Neural cell (in vitro differentiated cells): ENCODE measurements at regions not wholly inside any gene's neighbourhood (a gene's known extent, or its start where the extent isn't known, plus 50 kb on each side); places are given as distances from the start of the nearest gene placed in this dataset.

Source experiments
- H2AFZ ChIP-seq: fragments of 200-600, 300-800 bp; sonication (generic), shearing (Covaris generic); 2 replicates; pipeline ENCODE4 v1.6.0; 2014; ENCODE audit warnings: low read depth, mild to moderate bottlenecking, antibody characterized with exemption, low read length, moderate library complexity
- H3F3A ChIP-seq: fragments of 200-600 bp; shearing (Covaris generic); 2 replicates; pipeline ENCODE4 v1.6.1; 2016; ENCODE audit warnings: mild to moderate bottlenecking, moderate library complexity, mixed read lengths, antibody characterized with exemption, low read length; ENCODE audit not compliant: insufficient read depth, poor library complexity, severe bottlenecking
- H3K27ac ChIP-seq: fragments of 200-600, 300-800 bp; sonication (generic), shearing (Covaris generic); 2 replicates; pipeline ENCODE4 v1.5.1; 2014; ENCODE audit warnings: mild to moderate bottlenecking, low read length, moderate library complexity
- H3K27me3 ChIP-seq: fragments of 300-800, 200-600 bp; sonication (generic), shearing (Covaris generic); 2 replicates; pipeline ENCODE4 v1.6.0; 2014; ENCODE audit warnings: mild to moderate bottlenecking, low read depth, low read length, moderate library complexity; ENCODE audit not compliant: insufficient read depth
- H3K36me3 ChIP-seq: fragments of 300-800, 200-600 bp; sonication (generic), shearing (Covaris generic); 2 replicates; pipeline ENCODE4 v1.5.1; 2014; ENCODE audit warnings: mild to moderate bottlenecking, antibody characterized with exemption, low read length, moderate library complexity; ENCODE audit not compliant: insufficient read depth
- H3K4me2 ChIP-seq: fragments of 300-800, 200-600 bp; sonication (generic), shearing (Covaris generic); 2 replicates; pipeline ENCODE4 v1.6.0; 2014; ENCODE audit warnings: mild to moderate bottlenecking, low read length
- H3K4me3 ChIP-seq: fragments of 300-800, 200-600 bp; sonication (generic), shearing (Covaris generic); 2 replicates; pipeline ENCODE4 v1.5.1; 2014; ENCODE audit warnings: mild to moderate bottlenecking, low read length, moderate library complexity
- H3K79me2 ChIP-seq: fragments of 200-600 bp; shearing (Covaris generic); replicated peaks from 2 replicates; pipeline ENCODE4 v1.6.0; 2014; ENCODE audit warnings: mild to moderate bottlenecking, low read length, moderate library complexity; ENCODE audit not compliant: insufficient read depth
- H3K9ac ChIP-seq: fragments of 300-800, 200-600 bp; sonication (generic), shearing (Covaris generic); 2 replicates; pipeline ENCODE4 v1.6.1; 2016; ENCODE audit warnings: mild to moderate bottlenecking, low read length, mixed read lengths
- H3K9me2 ChIP-seq: fragments of 200-600 bp; shearing (Covaris generic); 2 replicates; pipeline ENCODE4 v1.6.1; 2016; ENCODE audit warnings: mild to moderate bottlenecking, low read length, mixed read lengths; ENCODE audit not compliant: insufficient read depth
- H3K9me3 ChIP-seq: fragments of 200-600, 300-800 bp; sonication (generic), shearing (Covaris generic); 2 replicates; pipeline ENCODE4 v1.6.1; 2016; ENCODE audit warnings: mild to moderate bottlenecking, mixed run types, low read length, moderate library complexity, mixed read lengths
- H4K20me1 ChIP-seq: fragments of 200-600 bp; shearing (Covaris generic); 2 replicates; pipeline ENCODE4 v1.6.1; 2016; ENCODE audit warnings: mild to moderate bottlenecking, mixed run types; ENCODE audit not compliant: insufficient read depth
- CTCF ChIP-seq: fragments of 450-650 bp; IDR thresholded peaks from 2 replicates; pipeline ENCODE4 v1.5.1; 2014; ENCODE audit warnings: antibody characterized with exemption, mild to moderate bottlenecking, moderate library complexity; ENCODE audit not compliant: poor library complexity, severe bottlenecking
- EP300 ChIP-seq: fragments of 450-650 bp; conservative IDR thresholded peaks from 2 replicates; pipeline ENCODE4 v1.6.1; 2014; ENCODE audit warnings: antibody characterized with exemption, mild to moderate bottlenecking, moderate library complexity; ENCODE audit not compliant: poor library complexity, severe bottlenecking
- EZH2 ChIP-seq: fragments of 200-600, 300-800 bp; shearing (Covaris generic), sonication (generic); IDR thresholded peaks from 2 replicates; pipeline ENCODE4 v1.6.1; 2014; ENCODE audit warnings: antibody characterized with exemption, low read length, borderline replicate concordance, mild to moderate bottlenecking; ENCODE audit not compliant: insufficient read depth, poor library complexity, severe bottlenecking
- MXI1 ChIP-seq: fragments of 450-650 bp; conservative IDR thresholded peaks from 2 replicates; pipeline ENCODE4 v1.6.1; 2014; ENCODE audit warnings: antibody characterized with exemption, mild to moderate bottlenecking; ENCODE audit not compliant: poor library complexity, severe bottlenecking
- POLR2AphosphoS5 ChIP-seq: IDR thresholded peaks from 2 replicates; pipeline ENCODE4 v1.6.1; 2012
- RAD21 ChIP-seq: fragments of 450-650 bp; conservative IDR thresholded peaks from 2 replicates; pipeline ENCODE4 v1.6.1; 2014; ENCODE audit warnings: antibody characterized with exemption, mild to moderate bottlenecking, moderate library complexity
- REST ChIP-seq: IDR thresholded peaks from 2 replicates; pipeline ENCODE4 v1.6.1; 2012; ENCODE audit warnings: borderline replicate concordance
- SMC3 ChIP-seq: fragments of 450-650 bp; conservative IDR thresholded peaks from 2 replicates; pipeline ENCODE4 v1.6.1; 2014; ENCODE audit warnings: antibody characterized with exemption, mild to moderate bottlenecking, moderate library complexity; ENCODE audit not compliant: poor library complexity
- TAF1 ChIP-seq: IDR thresholded peaks from 2 replicates; pipeline ENCODE4 v1.6.1; 2012; ENCODE audit warnings: low read depth

GRCh38 chr4:145290955-145291354 is 110.6 kb upstream of the OTUD4 start:
- Histone ChIP-seq H3K27ac (no peak overlapping the region), H3K36me3 (no peaks in the 10 kb centered on the region), H3K79me2 (no peaks in the 10 kb centered on the region), H3K9ac (no peak overlapping the region), H3K9me2 (no peaks in the 10 kb centered on the region), H3K27me3 (no peaks in the 10 kb centered on the region), H4K20me1 (no peaks in the 10 kb centered on the region), H3K9me3 (no peaks in the 10 kb centered on the region), H2AFZ (no peak overlapping the region), H3K4me2 (no peak overlapping the region), H3K4me3 (no peak overlapping the region), H3F3A (no peaks in the 10 kb centered on the region)
- TF ChIP-seq EZH2 (no peak), EP300 (no peak), RAD21 (no peak), REST (no peak)

GRCh38 chr4:145289403-145290076 is 109.2 kb upstream of the OTUD4 start:
- no peaks in the 10 kb centered on the region for H4K20me1 ChIP-seq
- H3K36me3 ChIP-seq: no peaks in the 10 kb centered on the region
- no peaks in the 10 kb centered on the region for H3K79me2 ChIP-seq
- no peak overlapping the region for H2AFZ ChIP-seq
- no peaks in the 10 kb centered on the region for H3F3A ChIP-seq
- no peak overlapping the region for H3K27ac ChIP-seq
- no peak overlapping the region for H3K4me2 ChIP-seq
- TF ChIP-seq EZH2 (no peak), SMC3 (no peak), EP300 (no peak), TAF1 (no peak)
- H3K9me3 ChIP-seq: no peaks in the 10 kb centered on the region
- no peak overlapping the region for H3K9ac ChIP-seq
- H3K27me3 ChIP-seq: no peaks in the 10 kb centered on the region
- H3K4me3 ChIP-seq: no peak overlapping the region
- no peaks in the 10 kb centered on the region for H3K9me2 ChIP-seq

GRCh38 chr4:145287351-145287750 is 107.0 kb upstream of the OTUD4 start:
- no peaks in the 10 kb centered on the region for H3K79me2 ChIP-seq
- H3K9me3 ChIP-seq: no peaks in the 10 kb centered on the region
- H4K20me1 ChIP-seq: no peaks in the 10 kb centered on the region
- no peaks in the 10 kb centered on the region for H3K36me3 ChIP-seq
- H3K4me2 ChIP-seq: no peak overlapping the region
- no peak overlapping the region for H3K9ac ChIP-seq
- H3K9me2 ChIP-seq: no peaks in the 10 kb centered on the region
- H3K27me3 ChIP-seq: no peaks in the 10 kb centered on the region
- H3F3A ChIP-seq: no peaks in the 10 kb centered on the region
- H3K27ac ChIP-seq: no peak overlapping the region
- TF ChIP-seq TAF1 (no peak), CTCF (no peak), MXI1 (no peak), EP300 (no peak), REST (no peak), POLR2AphosphoS5 (no peak), RAD21 (no peak), EZH2 (no peak), SMC3 (no peak)
- no peak overlapping the region for H3K4me3 ChIP-seq
- H2AFZ ChIP-seq: no peak overlapping the region
